Tibial nerve (tissue), 4 donors: ENCODE measurements at regions not wholly inside any gene's neighbourhood (a gene's known extent, or its start where the extent isn't known, plus 50 kb on each side); places are given as distances from the start of the nearest gene placed in this dataset.

Source experiments
- CTCF ChIP-seq, 5 experiments: fragments of 200-600 bp in 3 of 5; fragments of 450-650 bp in 2 of 5; sonication (generic) in 3 of 5; IDR thresholded peaks; one replicate each; pipeline ENCODE4 v1.5.1; 2016 to 2019; ENCODE audit warnings: antibody characterized with exemption in 5 of 5, mild to moderate bottlenecking in 3 of 5, moderate library complexity in 2 of 5
- EP300 ChIP-seq, 2 donors: sonication (generic); formaldehyde crosslinking; IDR thresholded peaks; one replicate each; pipeline ENCODE4 v1.6.1; 2017; ENCODE audit warnings: antibody characterized with exemption in 2 of 2, mild to moderate bottlenecking in 1 of 2
- POLR2A ChIP-seq, 2 donors: fragments of 450-650 bp; IDR thresholded peaks; one replicate each; pipeline ENCODE4 v1.6.1; 2017; ENCODE audit warnings: antibody characterized with exemption in 2 of 2, mild to moderate bottlenecking in 2 of 2, moderate library complexity in 2 of 2

DNA sequence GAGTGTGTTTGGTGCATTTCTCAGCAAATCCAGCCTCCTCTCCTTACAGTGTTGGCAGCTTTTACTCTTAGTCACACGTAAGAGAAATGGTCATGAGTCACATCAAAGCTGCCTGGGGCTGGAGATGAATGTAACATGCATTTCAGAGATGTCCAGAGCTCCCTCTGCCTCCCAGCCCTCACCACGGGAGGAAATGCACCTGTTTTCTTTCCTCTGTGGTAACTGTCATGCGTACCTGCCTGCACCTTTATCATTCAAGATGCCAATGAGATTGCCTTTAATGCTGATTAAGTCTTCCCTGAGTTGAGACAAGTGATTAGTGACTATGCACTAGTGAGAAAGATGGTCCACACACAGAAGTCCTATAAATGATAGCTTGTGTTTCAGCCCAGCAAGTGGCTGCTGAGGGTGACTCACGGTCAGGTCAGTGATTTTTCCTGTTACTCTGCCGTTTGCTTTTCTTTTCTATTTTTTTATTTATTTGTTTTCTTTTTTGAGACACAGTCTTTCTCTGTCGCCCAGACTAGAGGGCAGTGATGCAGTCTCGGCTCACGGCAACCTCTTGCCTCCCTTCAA, 277.3 kb upstream of the FMN2 start:
- no peak for TF ChIP-seq CTCF (IDR thresholded peaks at IDR 0.05)
- TF ChIP-seq POLR2A (IDR thresholded peaks at IDR 0.05) = no peak
- no peak for TF ChIP-seq EP300 (IDR thresholded peaks at IDR 0.05)
